Panc1 (cell line): ENCODE measurements at regions not wholly inside any gene's neighbourhood (a gene's known extent, or its start where the extent isn't known, plus 50 kb on each side); places are given as distances from the start of the nearest gene placed in this dataset.

Source experiments
- CTCF ChIP-seq: fragments of 450-650 bp; IDR thresholded peaks from 2 replicates; pipeline ENCODE4 v1.5.1; 2017; ENCODE audit warnings: mild to moderate bottlenecking
- TCF7L2 ChIP-seq: IDR thresholded peaks from 2 replicates; pipeline ENCODE4 v1.6.1; 2011; ENCODE audit warnings: mild to moderate bottlenecking, low read depth, low read length, inconsistent platforms

GRCh38 chr6:97917369-97917768, 634.4 kb upstream of the MMS22L start:
- TF ChIP-seq CTCF: no peak
- no peak for TF ChIP-seq TCF7L2
